GM12878 (cell line): ENCODE measurements at regions not wholly inside any gene's neighbourhood (a gene's known extent, or its start where the extent isn't known, plus 50 kb on each side); places are given as distances from the start of the nearest gene placed in this dataset.
"Not testable (repeated sequence)": the region's sequence is repeated elsewhere in the genome, so short reads cannot be mapped to it uniquely, and the experiment has no call there.

ENCODE experiments used
- BHLHE40 ChIP-seq, 2 experiments: fragments of 450-650 bp in 1 of 2; IDR thresholded peaks; 2 replicates each; pipeline ENCODE4 v1.6.1; 2011 to 2017; ENCODE audit warnings: low read depth in 2 of 2, borderline replicate concordance in 1 of 2, improper control_type of control experiment in 1 of 2, low read length in 1 of 2, mild to moderate bottlenecking in 1 of 2
- EZH2 ChIP-seq: IDR thresholded peaks from 2 replicates; pipeline ENCODE4 v1.6.1; 2012; ENCODE audit warnings: low read depth, mild to moderate bottlenecking, control low read depth, inconsistent platforms, low read length, borderline replicate concordance; ENCODE audit not compliant: control insufficient read depth
- MTA3 ChIP-seq: IDR thresholded peaks from 2 replicates; pipeline ENCODE4 v1.6.1; 2012; ENCODE audit warnings: low read length, inconsistent platforms, borderline replicate concordance
- POLR2A ChIP-seq: IDR thresholded peaks from 2 replicates; pipeline ENCODE4 v1.6.1; 2011; ENCODE audit warnings: low read depth, mild to moderate bottlenecking, low read length
- RELA ChIP-seq: fragments of 450-650 bp; IDR thresholded peaks from 2 replicates; pipeline ENCODE4 v1.8.0; 2014; ENCODE audit warnings: borderline replicate concordance; ENCODE audit not compliant: partially characterized antibody

GRCh38 chr10:45105309-45105708 lies 104.6 kb downstream of the ZNF22 start:
- TF ChIP-seq EZH2; MTA3; RELA; POLR2A; BHLHE40 (IDR thresholded peaks at IDR 0.05; ENCODE audit: borderline replicate concordance in 1 of 2, low read depth in 2 of 2, low read length in 1 of 2): not testable (repeated sequence)
